GDM1 (cell line): ENCODE measurements at regions not wholly inside any gene's neighbourhood (a gene's known extent, or its start where the extent isn't known, plus 50 kb on each side); places are given as distances from the start of the nearest gene placed in this dataset.
"Not testable (repeated sequence)": the region's sequence is repeated elsewhere in the genome, so short reads cannot be mapped to it uniquely, and the experiment has no call there.

Source experiments
- DNase-seq: peaks from one replicate; lab custom pipeline; 2025; lab: John Stamatoyannopoulos, UW

GRCh38 chr3:177778633-177779032 is 581.4 kb upstream of the TBL1XR1 start:
- DNase-seq = no peak

DNA sequence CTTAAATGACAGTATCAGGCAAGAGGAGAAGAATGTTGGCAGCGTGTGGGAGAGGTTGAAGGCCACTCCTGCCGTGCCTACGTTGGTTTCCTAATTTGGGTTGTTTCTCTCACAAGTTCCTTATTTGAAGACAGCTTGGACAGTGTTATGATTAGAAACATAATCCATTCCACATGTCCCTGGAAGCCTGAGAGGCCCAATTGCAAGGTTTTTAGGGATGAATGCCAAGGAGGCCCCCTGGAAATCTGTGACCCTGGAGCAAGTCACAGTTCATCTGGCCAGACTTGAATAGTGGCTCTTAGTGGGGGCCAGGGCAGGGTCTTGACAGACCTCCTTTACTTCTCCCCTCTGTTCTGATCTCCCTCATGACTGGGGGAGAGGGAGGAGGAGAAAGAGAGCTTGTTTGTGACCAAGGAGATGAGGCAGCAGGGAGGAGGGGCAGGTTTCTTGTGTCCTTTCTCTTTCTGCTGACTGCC is 584.4 kb upstream of the TBL1XR1 start:
- DNase-seq = peak; percentile 10

DNA sequence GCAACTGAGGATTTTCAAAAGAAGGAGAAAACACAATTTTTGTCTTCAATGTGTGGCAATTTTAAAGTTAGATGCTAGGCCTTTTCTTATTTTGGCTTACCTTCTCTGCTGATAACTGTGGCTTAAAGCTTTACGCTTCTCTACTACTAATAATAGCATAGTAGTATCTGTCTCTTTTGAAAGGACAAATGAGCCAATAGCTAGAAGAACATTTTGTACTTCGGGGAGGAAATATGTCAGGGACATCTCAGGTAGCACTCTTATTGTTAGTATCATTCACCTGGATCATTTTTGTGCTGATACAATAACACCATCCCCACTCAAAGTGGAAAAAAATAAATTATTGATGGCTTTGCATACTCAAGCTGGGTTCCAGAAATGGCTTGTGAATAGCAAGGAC is 586.1 kb upstream of the TBL1XR1 start:
- no peak for DNase-seq

DNA sequence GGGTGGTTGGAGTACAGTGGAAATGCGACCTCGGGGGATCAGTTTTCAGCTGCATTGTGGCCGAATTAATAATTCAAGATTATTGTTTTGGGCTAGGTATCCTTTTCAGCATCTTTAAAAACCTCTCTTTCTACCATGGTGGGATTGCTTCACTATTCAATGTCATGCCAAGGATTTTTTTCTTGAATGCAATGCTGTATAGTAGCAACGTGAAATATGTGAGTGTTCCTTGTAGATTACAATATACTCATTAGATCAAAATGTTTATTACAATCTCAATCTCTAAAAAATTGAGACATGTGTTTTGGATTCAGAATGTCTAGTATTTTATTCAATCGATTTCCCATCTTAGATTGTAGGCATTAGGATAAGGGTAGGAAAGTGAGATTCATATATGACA is 586.5 kb upstream of the TBL1XR1 start:
- DNase-seq = no peak

DNA sequence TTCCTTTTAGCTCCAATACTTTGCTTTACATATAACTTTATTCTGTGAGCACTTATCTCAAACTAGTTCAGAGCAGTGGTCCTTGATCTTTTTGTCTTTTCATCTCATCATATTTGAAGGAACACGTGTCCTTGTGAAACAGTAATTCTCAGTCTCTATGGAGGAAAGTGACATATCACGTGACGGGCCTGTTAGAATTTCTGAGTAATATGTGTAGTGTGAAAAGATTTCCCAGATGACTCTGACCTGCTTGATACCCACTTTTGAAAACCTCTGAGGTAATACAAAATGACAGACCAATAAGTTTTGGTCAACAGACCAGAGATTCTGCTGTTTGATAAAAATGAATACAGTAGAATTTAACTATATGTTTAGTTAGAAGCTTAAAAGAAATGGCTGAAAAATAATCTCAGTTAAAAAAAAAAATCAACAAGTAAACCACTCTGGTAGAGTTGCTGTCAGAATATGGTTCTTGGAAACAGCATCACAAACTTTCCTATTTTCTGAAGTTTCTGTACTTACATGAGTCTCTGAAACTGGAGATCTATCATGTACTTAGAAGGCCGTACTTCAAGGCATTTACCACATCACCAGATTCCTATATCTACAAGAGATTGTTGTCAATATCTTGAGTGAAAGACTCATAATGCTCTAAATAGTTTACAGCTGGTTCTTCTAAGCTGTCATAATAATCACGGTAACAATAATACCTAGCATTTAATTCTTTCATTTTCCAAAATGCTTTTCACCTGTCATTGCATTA is 590.2 kb upstream of the TBL1XR1 start:
- DNase-seq = no peak

- no peak for DNase-seq
These were observed 592.2 kb upstream of the TBL1XR1 start for GRCh38 chr3:177789500-177789899.

DNA sequence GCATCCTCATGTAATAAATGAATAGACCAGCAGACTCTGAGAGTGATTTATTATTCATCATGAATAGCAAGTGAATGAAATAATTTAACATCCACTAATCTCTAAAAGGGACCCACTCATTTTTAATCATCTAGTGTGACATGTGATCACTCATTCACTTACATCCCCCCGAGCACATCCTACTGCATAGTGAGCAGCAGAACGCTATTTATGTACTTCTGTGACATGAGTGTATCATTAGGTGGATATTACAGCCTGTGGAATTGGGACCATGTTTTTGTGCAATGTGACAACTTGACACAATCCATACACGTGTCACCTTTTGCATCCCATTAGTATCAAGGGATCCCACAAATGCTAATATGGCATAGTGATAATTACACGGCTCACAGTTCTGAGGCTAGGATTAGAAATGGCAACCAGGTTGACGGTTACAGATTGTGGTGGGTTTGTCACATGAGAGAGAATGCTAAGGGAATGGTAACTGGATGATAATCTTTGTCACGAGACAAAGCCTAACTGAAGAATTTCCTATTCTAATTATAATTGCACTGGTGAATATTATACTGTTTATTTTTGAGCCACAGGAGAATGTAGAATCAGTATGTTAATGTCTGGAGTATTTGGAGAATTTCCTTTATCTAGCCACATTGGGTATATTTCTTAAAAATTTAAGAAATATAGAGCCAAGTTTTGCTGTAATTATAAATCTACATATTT is 595.2 kb upstream of the TBL1XR1 start:
- DNase-seq = no peak

GRCh38 chr3:177793451-177793850 is 596.2 kb upstream of the TBL1XR1 start:
- DNase-seq = no peak

DNA sequence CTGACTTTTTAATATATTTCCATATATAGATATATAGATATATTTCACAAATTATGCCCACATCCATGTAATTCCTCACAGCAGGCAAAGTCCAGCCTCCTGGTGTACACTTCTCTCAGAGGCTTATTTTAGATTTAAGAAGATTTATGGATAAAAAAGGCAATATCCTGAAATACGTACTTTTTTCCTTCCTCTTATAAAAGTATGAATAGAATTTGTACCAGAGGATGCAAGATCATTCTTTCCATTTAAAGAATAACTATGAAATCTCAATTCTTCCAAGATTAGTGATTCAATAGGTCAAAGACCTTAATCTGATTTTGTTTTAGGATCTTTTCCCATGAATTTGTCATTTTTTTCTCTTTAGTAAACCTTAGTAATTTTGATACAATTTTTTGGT is 597.9 kb upstream of the TBL1XR1 start:
- no peak for DNase-seq

DNA sequence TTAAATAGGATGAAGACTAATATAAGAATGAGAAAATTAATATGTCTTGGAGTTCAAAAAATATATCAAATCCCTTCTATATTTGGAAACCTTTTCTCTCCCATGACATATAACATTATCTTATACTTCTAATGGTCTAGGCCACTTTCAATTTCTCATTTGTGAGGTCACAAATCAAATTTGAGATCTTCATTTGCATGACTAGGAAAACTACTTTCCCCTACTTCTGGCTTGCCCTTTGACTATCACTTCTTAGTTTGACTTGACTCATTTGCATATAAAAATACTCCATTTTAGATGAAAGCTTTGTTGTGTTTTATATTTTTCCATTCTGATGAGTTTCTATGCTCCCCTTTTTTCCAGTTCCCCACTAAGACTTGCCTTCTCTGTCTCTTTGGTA is 598.6 kb upstream of the TBL1XR1 start:
- no peak for DNase-seq

DNA sequence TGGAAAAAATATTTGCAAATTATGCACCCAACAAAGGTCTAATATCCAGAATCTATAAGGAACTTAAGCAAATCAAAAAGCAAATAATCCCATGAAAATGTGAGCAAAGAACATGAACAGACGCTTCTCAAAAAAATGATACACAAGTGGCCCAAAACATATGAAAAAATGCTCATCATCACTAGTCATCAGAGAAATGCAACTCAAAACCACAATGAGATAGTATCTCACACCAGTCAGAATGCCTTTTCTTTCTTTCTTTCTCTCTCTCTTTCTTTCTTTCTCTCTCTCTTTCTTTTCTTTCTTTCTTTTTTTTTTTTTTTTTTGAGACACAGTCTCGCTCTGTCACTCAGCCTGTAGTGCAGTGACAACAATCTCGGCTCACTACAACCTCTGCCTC is 602.9 kb upstream of the TBL1XR1 start:
- DNase-seq = not testable (repeated sequence)

GRCh38 chr3:177800561-177800960 is 603.3 kb upstream of the TBL1XR1 start:
- DNase-seq = no peak

DNA sequence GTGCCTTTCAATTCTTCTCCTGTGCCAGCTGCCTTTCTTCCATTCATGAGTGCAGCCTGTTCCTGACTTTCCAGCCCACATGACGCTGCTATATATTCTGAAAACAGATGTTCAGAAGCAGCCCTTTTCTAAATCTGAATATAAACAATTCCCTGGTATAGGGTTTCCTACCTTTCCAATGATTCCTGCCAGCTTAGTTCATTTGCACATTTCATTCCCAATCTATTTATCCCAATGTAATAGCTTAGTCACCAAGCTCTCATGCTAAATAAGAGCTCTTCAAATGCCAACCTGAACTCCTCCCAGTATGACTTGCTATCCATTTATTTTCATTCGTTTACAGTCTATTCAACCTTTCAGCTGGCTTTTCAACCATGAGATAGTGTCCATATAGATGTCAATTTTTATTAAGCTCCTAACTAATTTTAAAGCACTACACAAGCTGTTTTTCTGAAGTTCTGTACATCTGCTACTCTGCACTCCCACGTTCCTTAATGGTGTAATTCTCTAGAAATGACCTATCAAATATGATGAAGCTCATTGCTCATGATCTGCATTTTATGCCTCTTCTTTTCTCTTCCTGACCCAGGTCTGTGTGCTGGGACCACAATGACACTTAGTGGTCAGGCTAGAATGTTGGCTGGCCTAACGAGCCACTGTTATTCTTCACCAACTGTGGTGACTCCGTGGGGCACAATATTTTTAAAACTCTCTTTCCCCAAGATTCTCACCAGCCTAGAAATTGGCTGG is 605.0 kb upstream of the TBL1XR1 start:
- no peak for DNase-seq

- DNase-seq = no peak
These were observed 606.2 kb upstream of the TBL1XR1 start for GRCh38 chr3:177803500-177803899.

DNA sequence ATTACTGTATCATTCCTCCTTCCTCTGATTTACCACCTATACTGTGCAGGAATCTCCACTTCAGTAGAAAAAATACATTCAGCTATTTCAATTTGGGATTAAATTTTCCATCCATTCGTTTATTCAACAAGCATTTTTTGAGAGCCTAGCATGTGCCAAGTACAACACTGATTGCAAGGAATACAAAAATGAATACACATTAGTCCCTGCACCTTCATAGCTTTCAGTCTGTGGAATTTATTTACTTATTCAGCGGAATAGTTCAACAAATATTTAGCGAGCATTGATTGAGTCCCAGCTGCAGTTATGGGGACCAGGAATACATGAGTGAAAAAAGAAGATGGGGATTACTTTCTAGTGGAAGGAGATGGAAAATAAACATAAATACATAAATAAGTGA is 606.8 kb upstream of the TBL1XR1 start:
- DNase-seq = no peak

DNA sequence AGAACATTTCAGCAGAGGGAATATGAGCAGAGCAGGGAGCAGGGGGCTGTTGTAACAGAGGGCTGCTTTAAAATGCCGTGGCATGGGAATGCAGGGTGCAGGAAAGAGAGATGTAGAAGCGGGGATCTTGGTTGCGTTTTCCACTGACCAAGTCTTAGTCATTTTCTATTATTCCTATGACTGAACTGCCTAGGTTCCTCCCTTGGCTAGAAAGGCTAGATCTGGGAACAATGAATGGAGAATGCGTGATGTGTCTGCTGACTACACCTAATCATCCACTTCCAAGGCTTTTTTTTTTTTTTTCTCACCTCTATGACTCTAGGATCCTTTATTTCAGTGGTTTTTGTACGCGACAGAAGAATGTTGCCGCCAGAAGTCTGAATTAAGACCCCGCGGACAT is 607.4 kb upstream of the TBL1XR1 start:
- DNase-seq = no peak

- no peak for DNase-seq
These were observed 610.0 kb upstream of the TBL1XR1 start for GRCh38 chr3:177807150-177807875.

DNA sequence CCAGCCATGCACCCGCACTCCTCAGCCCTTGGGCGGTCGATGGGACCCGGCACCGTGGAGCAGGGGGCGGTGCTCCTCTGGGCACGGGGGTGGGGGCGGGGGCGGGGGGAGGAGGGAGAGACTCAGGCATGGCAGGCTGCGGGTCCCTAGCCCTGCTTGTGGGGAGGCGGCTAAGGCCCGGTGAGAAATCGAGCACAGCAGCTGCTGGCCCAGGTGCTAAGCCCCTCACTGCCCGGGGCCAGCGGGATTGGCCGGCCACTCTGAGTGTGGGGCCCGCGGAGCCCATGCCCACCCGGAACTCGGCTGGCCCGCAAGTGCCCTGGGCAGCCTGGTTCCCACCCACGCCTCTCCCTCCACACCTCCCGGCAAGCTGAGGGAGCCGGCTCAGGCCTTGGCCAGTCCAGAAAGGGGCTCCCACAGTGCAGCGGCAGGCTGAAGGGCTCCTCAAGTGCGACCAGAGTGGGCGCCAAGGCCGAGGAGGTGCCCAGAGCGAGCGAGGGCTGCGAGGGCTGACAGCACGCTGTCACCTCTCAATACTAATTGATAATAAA is 611.7 kb upstream of the TBL1XR1 start:
- not testable (repeated sequence) for DNase-seq

DNA sequence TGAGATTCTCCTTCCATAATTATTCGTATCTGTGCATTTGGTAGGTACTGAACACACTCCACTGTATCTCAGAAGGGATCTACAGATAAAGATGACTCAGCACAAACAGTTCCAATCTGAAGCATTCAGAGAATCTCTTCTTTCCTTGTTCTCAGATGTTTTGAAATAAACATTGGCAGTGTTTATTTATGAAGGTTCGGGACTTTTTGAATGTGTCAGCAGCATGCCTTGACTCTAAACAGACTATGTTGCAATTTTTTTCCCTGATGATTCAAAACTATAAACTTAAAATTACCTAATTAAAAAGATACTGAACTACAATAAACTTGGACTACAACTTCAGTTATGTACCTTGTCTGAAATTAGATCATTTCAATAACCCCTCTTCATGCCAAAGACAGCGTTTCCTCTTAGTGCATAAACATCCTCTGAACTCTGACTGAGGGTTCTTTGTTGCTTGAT is 612.9 kb upstream of the TBL1XR1 start:
- no peak for DNase-seq

DNA sequence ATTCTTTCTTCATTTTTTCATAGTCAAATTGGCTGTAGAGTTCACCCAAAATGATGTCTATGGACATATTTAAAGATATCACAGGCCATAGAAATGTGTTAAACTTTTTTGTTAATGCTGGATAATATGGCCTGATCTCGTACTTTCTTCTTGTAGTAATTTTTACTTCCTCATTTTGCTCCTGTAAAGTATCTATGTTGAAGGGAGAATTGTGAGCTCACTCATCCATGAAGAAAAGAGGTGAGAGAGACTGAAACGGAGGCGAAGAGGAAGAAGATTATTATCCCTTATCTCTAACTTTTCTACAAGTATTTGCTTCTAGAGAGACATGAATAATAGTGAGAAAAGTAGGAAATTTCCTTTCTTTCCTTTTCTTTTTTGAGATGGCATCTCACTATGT is 613.8 kb upstream of the TBL1XR1 start:
- no peak for DNase-seq

- DNase-seq = no peak
These were observed 614.6 kb upstream of the TBL1XR1 start for GRCh38 chr3:177811835-177812234.

GRCh38 chr3:177812492-177812891 is 615.2 kb upstream of the TBL1XR1 start:
- DNase-seq = no peak
